GM12874 (cell line): ENCODE measurements at regions not wholly inside any gene's neighbourhood (a gene's known extent, or its start where the extent isn't known, plus 50 kb on each side); places are given as distances from the start of the nearest gene placed in this dataset.

Experiments
- TF ChIP-seq, protein P1 (sequence below): IDR thresholded peaks from 2 replicates; pipeline ENCODE4 v1.5.1; 2011; ENCODE audit warnings: low read depth, mild to moderate bottlenecking, control low read depth, low read length, moderate library complexity; ENCODE audit not compliant: insufficient read depth

DNA sequence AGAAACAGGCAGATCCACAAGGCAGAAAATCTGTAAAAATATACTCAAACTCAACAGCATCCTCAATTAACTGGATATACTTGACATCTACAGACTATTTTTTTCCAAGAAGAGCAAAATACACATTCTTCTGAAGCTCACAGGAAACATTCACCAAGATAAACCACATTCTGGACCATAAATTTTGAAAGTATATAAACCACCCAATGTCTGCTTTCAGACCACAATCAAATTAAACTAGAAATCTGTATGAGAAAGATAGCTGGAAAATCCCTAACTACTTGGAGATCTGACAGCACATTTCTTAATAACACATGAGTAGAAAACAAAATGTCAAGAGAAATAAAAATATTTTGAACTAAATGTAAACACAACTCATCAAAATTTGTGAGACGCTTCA, 195.5 kb downstream of the ERMARD start:
- TF ChIP-seq, protein P1, sequence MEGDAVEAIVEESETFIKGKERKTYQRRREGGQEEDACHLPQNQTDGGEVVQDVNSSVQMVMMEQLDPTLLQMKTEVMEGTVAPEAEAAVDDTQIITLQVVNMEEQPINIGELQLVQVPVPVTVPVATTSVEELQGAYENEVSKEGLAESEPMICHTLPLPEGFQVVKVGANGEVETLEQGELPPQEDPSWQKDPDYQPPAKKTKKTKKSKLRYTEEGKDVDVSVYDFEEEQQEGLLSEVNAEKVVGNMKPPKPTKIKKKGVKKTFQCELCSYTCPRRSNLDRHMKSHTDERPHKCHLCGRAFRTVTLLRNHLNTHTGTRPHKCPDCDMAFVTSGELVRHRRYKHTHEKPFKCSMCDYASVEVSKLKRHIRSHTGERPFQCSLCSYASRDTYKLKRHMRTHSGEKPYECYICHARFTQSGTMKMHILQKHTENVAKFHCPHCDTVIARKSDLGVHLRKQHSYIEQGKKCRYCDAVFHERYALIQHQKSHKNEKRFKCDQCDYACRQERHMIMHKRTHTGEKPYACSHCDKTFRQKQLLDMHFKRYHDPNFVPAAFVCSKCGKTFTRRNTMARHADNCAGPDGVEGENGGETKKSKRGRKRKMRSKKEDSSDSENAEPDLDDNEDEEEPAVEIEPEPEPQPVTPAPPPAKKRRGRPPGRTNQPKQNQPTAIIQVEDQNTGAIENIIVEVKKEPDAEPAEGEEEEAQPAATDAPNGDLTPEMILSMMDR = no peak

DNA sequence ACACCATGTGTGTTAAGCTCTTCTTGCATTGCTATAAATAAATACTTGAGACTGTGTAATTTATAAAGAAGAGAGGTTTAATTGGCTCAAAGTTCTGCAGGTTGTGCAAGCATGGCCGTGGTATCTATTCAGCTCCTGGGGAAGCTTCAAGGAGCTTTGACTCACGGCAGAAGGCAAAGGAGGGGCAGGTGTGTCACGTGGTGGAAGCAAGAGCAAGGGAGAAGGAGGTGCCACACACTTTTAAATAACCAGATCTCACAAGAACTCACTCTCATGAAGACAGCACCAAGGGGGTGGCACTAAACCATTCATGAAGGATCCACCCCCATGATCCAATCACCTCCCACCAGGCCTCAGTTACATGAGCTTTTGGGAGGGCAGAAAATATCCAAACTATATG, 193.7 kb downstream of the ERMARD start:
- TF ChIP-seq, protein P1 = no peak

DNA sequence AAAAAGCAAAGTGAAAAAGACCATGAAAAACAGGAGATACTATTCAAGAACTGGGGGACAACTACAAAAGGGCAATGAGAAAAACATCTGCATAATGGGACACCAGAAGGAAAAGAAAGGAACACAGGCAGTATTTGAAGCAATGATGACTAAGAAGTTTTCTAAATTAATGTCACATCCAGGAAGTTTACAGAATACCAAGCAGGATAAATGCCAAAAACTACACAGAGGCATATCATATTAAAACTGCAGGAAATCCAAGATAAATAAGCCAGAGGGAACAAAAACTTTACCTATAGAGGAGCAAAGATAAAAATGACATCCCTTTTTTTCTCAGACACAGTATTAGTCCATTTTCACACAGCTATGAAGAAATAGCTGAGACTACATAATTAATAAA, 193.0 kb downstream of the ERMARD start:
- TF ChIP-seq, protein P1 = no peak

DNA sequence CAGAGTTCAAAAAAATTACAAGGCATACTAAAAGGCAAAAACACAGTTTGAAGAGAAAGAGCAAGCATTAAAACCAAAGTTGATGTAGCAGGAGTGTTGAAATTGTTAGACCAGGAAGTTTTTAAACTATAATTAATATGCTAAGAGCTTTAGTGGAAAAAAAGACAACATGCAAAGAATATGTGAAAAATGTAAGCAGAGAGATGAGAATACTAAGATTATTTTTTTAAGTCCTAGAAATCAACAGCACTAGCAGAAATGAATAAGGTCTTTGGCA, 192.6 kb downstream of the ERMARD start:
- TF ChIP-seq, protein P1 = no peak

DNA sequence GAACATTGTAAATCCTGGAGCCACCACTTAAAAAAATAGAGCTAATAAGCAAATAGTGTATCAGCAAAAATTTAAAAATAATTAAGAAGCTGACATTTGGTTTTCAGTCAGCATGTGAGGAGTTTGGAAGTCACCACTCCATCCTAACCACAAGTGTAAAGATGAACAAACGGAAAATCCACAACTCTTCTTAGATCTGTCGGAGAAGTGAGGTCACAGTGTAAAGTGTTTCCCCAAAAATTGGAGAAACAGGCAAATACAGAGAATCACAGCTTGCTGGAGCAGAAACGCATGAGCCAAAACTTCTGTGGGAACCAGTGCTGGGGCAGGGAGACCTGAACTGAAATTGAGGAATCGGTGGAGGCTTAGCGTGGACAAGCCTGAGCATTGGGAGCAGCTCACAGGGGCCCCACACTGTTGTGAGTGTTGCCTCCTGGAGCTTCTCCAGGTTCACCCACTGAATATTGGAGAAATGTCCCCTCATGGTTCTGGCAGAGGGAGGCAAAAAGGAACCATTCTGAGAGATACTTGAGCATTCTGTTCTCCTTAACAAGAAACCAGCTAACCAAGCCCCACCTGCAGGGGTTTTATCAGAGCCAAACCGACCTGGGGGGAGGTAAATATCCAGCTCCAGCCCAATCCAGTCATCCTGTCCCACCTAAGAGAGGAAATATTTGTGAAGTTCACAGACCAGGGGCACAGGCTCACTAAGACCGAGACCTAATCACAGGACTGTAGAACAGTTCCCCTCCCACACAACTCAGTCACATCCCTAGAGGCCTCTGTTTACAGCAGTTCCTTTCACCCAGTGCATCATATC, 192.0 kb downstream of the ERMARD start:
- TF ChIP-seq, protein P1 = no peak

DNA sequence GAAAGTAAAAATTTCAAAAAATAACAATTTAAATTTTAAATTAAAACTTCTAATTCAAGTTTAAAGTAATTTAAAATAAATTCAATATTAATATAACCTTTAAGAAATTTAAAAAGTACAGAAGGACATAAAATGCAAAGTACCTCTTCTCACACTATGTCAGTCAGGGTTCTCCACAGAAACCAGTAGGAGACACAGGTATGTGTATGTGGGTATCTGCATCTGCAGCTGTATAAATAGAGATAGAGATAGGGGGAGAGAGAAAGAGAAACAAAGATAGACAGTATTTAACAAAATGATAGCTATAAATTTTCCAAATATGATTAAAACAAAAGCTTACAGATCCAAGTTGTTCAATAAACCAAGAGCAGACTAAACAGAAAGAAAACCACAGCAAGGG, 190.8 kb downstream of the ERMARD start:
- TF ChIP-seq, protein P1 = no peak

DNA sequence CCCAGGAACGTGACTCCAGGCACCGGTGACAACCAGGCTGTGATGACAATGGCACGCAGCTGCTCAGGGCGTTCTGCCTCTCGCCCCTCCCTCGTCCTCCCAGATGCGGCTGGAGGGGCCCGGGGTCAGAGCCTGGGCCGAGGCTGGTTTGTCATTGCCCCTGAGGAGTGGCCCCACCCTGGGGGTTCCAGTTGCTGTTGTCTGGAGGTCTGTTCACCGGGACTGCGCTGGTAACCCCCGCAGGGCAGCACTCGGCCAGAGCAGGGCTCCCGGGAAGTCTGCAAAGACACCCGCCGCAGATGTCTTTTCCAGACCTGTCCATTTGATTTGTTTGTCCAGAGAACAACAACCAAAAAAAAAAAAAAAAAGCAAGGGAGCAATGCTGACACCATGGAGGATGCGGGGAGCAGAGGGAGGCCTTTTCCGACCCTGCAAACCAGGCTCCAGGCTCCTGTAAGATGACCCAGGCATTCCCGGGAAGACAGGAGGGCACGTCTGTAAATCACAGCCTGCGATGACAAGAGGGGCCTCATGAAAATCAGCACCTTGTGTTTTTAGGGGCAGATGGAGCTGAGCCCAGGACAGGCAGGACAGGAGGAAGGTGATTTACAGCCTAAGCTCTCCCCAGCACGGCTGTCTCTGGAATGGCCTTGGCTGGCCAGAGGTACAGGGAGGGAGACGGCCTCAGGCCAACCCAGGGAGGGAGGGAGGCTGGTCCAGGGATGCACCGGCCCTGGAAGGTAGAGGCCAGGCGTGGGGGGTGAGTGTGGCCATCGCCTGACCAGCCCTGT, 189.3 kb downstream of the ERMARD start:
- TF ChIP-seq, protein P1 = no peak
